ENCODE measurements at regions not wholly inside any gene's neighbourhood (a gene's known extent, or its start where the extent isn't known, plus 50 kb on each side); places are given as distances from the start of the nearest gene placed in this dataset.

- FAIRE-seq (no peak), ATAC-seq (no peak), DNase-seq (ENCODE audit: low read depth in 1 of 2, low spot score in 1 of 2) (no peak)
- TF ChIP-seq ZFP36 (IDR thresholded peaks at IDR 0.05; ENCODE audit: borderline replicate concordance, partially characterized antibody) (no peak), FOXS1 (CRISPR knock-in tag; IDR thresholded peaks at IDR 0.05) (no peak), MYC (IDR thresholded peaks at IDR 0.05; ENCODE audit: borderline replicate concordance, low read length) (no peak), PHF8 (IDR thresholded peaks at IDR 0.05; ENCODE audit: borderline replicate concordance, low read depth) (no peak), E2F6 (IDR thresholded peaks at IDR 0.05; ENCODE audit: borderline replicate concordance, low read depth) (no peak), FOSB (CRISPR knock-in tag; IDR thresholded peaks at IDR 0.05) (no peak), MAFK (IDR thresholded peaks at IDR 0.05; ENCODE audit: partially characterized antibody) (no peak), HOXB13 (CRISPR knock-in tag; IDR thresholded peaks at IDR 0.05; ENCODE audit: low read depth) (no peak), RFX5 (IDR thresholded peaks at IDR 0.05) (no peak), RCOR1 (IDR thresholded peaks at IDR 0.05; ENCODE audit: low read depth, low read length) (no peak), BCL3 (IDR thresholded peaks at IDR 0.05) (no peak), CHD4 (IDR thresholded peaks at IDR 0.05; ENCODE audit: borderline replicate concordance) (no peak), HEYL (CRISPR knock-in tag; IDR thresholded peaks at IDR 0.05) (no peak)
- TF ChIP-seq, protein P1, sequence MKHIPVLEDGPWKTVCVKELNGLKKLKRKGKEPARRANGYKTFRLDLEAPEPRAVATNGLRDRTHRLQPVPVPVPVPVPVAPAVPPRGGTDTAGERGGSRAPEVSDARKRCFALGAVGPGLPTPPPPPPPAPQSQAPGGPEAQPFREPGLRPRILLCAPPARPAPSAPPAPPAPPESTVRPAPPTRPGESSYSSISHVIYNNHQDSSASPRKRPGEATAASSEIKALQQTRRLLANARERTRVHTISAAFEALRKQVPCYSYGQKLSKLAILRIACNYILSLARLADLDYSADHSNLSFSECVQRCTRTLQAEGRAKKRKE (CRISPR knock-in tag; IDR thresholded peaks at IDR 0.05; ENCODE audit: low read depth), result no peak
- Histone ChIP-seq H3K9me3 (no peaks in the 10 kb centered on the region), H3K4me2 (peak overlapping the region; percentile 33; the same call in 2 of the 3 replicates), H3K4me1 (no peaks in the 10 kb centered on the region), H3K27ac (no peak overlapping the region), H3K4me3 (no peak overlapping the region)
- ChIA-PET POLR2A (no interaction called here), CTCF (no interaction called here)
- WGBS (ENCODE audit: missing lambda C conversion rate), result 14% methylated on average over 1 of the region's 1 CpG
Observed at GRCh38 chr4:163404080-163404479, 60.4 kb downstream of the NPY5R start.

All from A549 (cell line).